ENCODE measurements at regions not wholly inside any gene's neighbourhood (a gene's known extent, or its start where the extent isn't known, plus 50 kb on each side); places are given as distances from the start of the nearest gene placed in this dataset.

GRCh38 chr5:18018472-18018871, 384.2 kb downstream of the TAF11L14 start:
- H2BK120ac ChIP-seq (replicated peaks; ENCODE audit: low read depth, low read length), result no peak overlapping the region
- ChIA-PET CTCF (ENCODE audit: partially characterized antibody) (interaction anchor here (1.1 to 1.6 kb wide), 2 partner anchors 95 to 286 kb away, joined by 3 read pairs; no protein-coding TSS in a partner anchor), POLR2A (ENCODE audit: partially characterized antibody) (no interaction called here)
- no peak overlapping the region for H3K18ac ChIP-seq (ENCODE audit: extremely low read depth, low read length)
- no peaks in the 10 kb centered on the region for H3K4me1 ChIP-seq (replicated peaks in 1 of 4; ENCODE audit: control insufficient read depth in 3 of 4, insufficient read depth in 4 of 4, low read length in 3 of 4)
- H3K4ac ChIP-seq (replicated peaks; ENCODE audit: insufficient read length, low read depth, low read length), result no peak overlapping the region
- no peak overlapping the region for H4K5ac ChIP-seq (ENCODE audit: insufficient read length, low read depth, low read length)
- H2BK15ac ChIP-seq (ENCODE audit: low read length), result no peak overlapping the region
- no peak overlapping the region for H3K4me2 ChIP-seq (ENCODE audit: insufficient read depth in 1 of 2, low read depth in 2 of 2, low read length in 2 of 2)
- H3K9me3 ChIP-seq (ENCODE audit: insufficient read depth in 2 of 2, low read depth in 1 of 2, low read length in 1 of 2), result no peaks in the 10 kb centered on the region
- no peak overlapping the region for H3K27ac ChIP-seq (ENCODE audit: low read depth, low read length)
- no peak overlapping the region for H3K14ac ChIP-seq (ENCODE audit: insufficient read length)
- no peaks in the 10 kb centered on the region for H3K23me2 ChIP-seq (ENCODE audit: low read depth, low read length)
- H2AK5ac ChIP-seq (ENCODE audit: low read depth, low read length), result no peak overlapping the region
- FAIRE-seq (no peak), DNase-seq (ENCODE audit: low read depth in 1 of 2, low spot score in 2 of 2) (no peak)
- H2AFZ ChIP-seq (ENCODE audit: low read length), result no peak overlapping the region
- no peak overlapping the region for H2BK20ac ChIP-seq (ENCODE audit: low read length)
- no peaks in the 10 kb centered on the region for H4K20me1 ChIP-seq (replicated peaks in 1 of 2; ENCODE audit: control insufficient read depth in 1 of 2, insufficient read depth in 2 of 2, low read length in 2 of 2)
- no peaks in the 10 kb centered on the region for H3K36me3 ChIP-seq (ENCODE audit: control insufficient read depth in 2 of 4, insufficient read depth in 4 of 4, low read length in 3 of 4)
- no peak overlapping the region for H4K91ac ChIP-seq (replicated peaks; ENCODE audit: insufficient read length, low read length)
- 92% methylated on average over 2 of the region's 2 CpGs; no CpG with 5 or more reads in 1 of the 2 experiments for WGBS, 2 experiments (ENCODE audit: extremely low coverage in 1 of 2, insufficient coverage in 1 of 2, insufficient read length in 1 of 2, insufficient replicate concordance in 2 of 2, low coverage in 1 of 2, low lambda C conversion rate in 2 of 2, missing lambda C conversion rate in 1 of 2)
- H3K23ac ChIP-seq (ENCODE audit: insufficient read length), result no peak overlapping the region
- H4K8ac ChIP-seq (ENCODE audit: extremely low read depth, insufficient read depth, low read length), result no peak overlapping the region
- H3K27me3 ChIP-seq (replicated peaks in 1 of 4; ENCODE audit: control insufficient read depth in 3 of 4, extremely low read depth in 1 of 4, insufficient read depth in 3 of 4, low read length in 3 of 4), result no peaks in the 10 kb centered on the region
- no peak overlapping the region for H3K9ac ChIP-seq (replicated peaks in 1 of 4; ENCODE audit: extremely low read depth in 1 of 4, low read depth in 3 of 4, low read length in 3 of 4)
- H3K56ac ChIP-seq (replicated peaks; ENCODE audit: insufficient read length, low read depth, low read length), result no peak overlapping the region
- H3K4me3 ChIP-seq (ENCODE audit: extremely low read depth in 1 of 4, insufficient read depth in 2 of 4, low read depth in 3 of 4, low read length in 4 of 4), result no peak overlapping the region
- H2BK12ac ChIP-seq (ENCODE audit: low read depth, low read length), result no peak overlapping the region
- no peaks in the 10 kb centered on the region for H3K79me2 ChIP-seq (ENCODE audit: control insufficient read depth in 1 of 2, insufficient read depth in 2 of 2, low read length in 2 of 2)
- no peaks in the 10 kb centered on the region for H3K79me1 ChIP-seq (ENCODE audit: low read depth, low read length)
- H2BK5ac ChIP-seq (ENCODE audit: low read depth, low read length), result no peak overlapping the region
- no peak for TF ChIP-seq HDAC2 (IDR thresholded peaks at IDR 0.05; ENCODE audit: borderline replicate concordance in 1 of 2, low read depth in 2 of 2, low read length in 2 of 2)
- TF ChIP-seq SAP30 (IDR thresholded peaks at IDR 0.05; ENCODE audit: insufficient read depth, insufficient replicate concordance, low read length), result no peak
- TF ChIP-seq POLR2AphosphoS5 (IDR thresholded peaks at IDR 0.05; ENCODE audit: low read depth, low read length), result no peak
- no peak for TF ChIP-seq JUND (IDR thresholded peaks at IDR 0.05; ENCODE audit: low read length)
- TF ChIP-seq SUZ12 (IDR thresholded peaks at IDR 0.05; ENCODE audit: low read length), result no peak
- no peak for TF ChIP-seq BCL11A (IDR thresholded peaks at IDR 0.05; ENCODE audit: low read depth in 2 of 2, low read length in 2 of 2)
- TF ChIP-seq RNF2 (IDR thresholded peaks at IDR 0.05; ENCODE audit: borderline replicate concordance, low read depth, low read length, missing control alignments, poor library complexity, severe bottlenecking), result no peak
- TF ChIP-seq MAX (IDR thresholded peaks at IDR 0.05), result no peak
- no peak for TF ChIP-seq SIX5 (IDR thresholded peaks at IDR 0.05; ENCODE audit: low read depth, low read length)
- no peak for TF ChIP-seq CEBPB (IDR thresholded peaks at IDR 0.05; ENCODE audit: low read depth, low read length)
- no peak for TF ChIP-seq SIN3A (conservative IDR thresholded peaks at IDR 0.05 in 1 of 2, IDR thresholded peaks at IDR 0.05 in 1 of 2; ENCODE audit: low read depth in 1 of 2, low read length in 2 of 2)
- TF ChIP-seq ZNF274 (IDR thresholded peaks at IDR 0.05; ENCODE audit: borderline replicate concordance, extremely low read depth, low read length), result no peak
- TF ChIP-seq HDAC6 (IDR thresholded peaks at IDR 0.05; ENCODE audit: low read depth, low read length), result no peak
- TF ChIP-seq RAD21 (IDR thresholded peaks at IDR 0.05 in 1 of 2, conservative IDR thresholded peaks at IDR 0.05 in 1 of 2; ENCODE audit: low read depth in 2 of 2, low read length in 2 of 2), result no peak

All from H1 (cell line).